ENCODE measurements at regions not wholly inside any gene's neighbourhood (a gene's known extent, or its start where the extent isn't known, plus 50 kb on each side); places are given as distances from the start of the nearest gene placed in this dataset.

GRCh38 chr3:89654031-89654430 is 546.6 kb downstream of the EPHA3 start:
- no peak overlapping the region for H2BK5ac ChIP-seq (ENCODE audit: low read length)
- no peaks in the 10 kb centered on the region for H3K36me3 ChIP-seq (replicated peaks in 1 of 2; ENCODE audit: control insufficient read depth in 2 of 2, insufficient read depth in 2 of 2, low read length in 2 of 2)

GRCh38 chr3:89656388-89656787 is 549.0 kb downstream of the EPHA3 start:
- no peaks in the 10 kb centered on the region for H3K79me1 ChIP-seq (ENCODE audit: low read depth, low read length)
- no peaks in the 10 kb centered on the region for H3K27me3 ChIP-seq (ENCODE audit: control insufficient read depth in 3 of 3, insufficient read depth in 3 of 3, low read depth in 1 of 3, low read length in 3 of 3)
- no peak overlapping the region for H3K4me2 ChIP-seq (ENCODE audit: insufficient read depth, low read length, poor library complexity, severe bottlenecking)
- no peak overlapping the region for H4K8ac ChIP-seq (ENCODE audit: low read depth, low read length)
- H3K18ac ChIP-seq (ENCODE audit: low read length), result no peak overlapping the region
- peaks cover 0 to 7% of the 10 kb centered on the region in 2 donors for H3K9me3 ChIP-seq (replicated peaks in 1 of 2; ENCODE audit: control insufficient read depth in 2 of 2, insufficient read depth in 1 of 2, low read depth in 1 of 2, low read length in 2 of 2)
- no peak overlapping the region for H2BK120ac ChIP-seq (ENCODE audit: low read depth, low read length)
- H2AFZ ChIP-seq (ENCODE audit: low read length), result no peak overlapping the region
- no peak overlapping the region for H3K4ac ChIP-seq (ENCODE audit: low read length)
- no peaks in the 10 kb centered on the region for H3K4me1 ChIP-seq (ENCODE audit: control insufficient read depth in 2 of 2, insufficient read depth in 1 of 2, low read depth in 1 of 2, low read length in 2 of 2)
- WGBS, 2 donors (ENCODE audit: extremely low coverage in 2 of 2, insufficient read length in 2 of 2, insufficient replicate concordance in 1 of 2), result no CpG with 5 or more reads among the region's 1 CpG
- H4K91ac ChIP-seq (ENCODE audit: low read depth, low read length, poor library complexity), result no peak overlapping the region
- no peak overlapping the region for H3K4me3 ChIP-seq (ENCODE audit: low read length in 2 of 2)
- no peak overlapping the region for H3K14ac ChIP-seq (ENCODE audit: low read length)
- no peak overlapping the region for H2BK5ac ChIP-seq (ENCODE audit: low read length)
- no peak for DNase-seq (ENCODE audit: low spot score)
- H3K36me3 ChIP-seq (replicated peaks in 1 of 2; ENCODE audit: control insufficient read depth in 2 of 2, insufficient read depth in 2 of 2, low read length in 2 of 2), result no peaks in the 10 kb centered on the region
- no peak overlapping the region for H3K27ac ChIP-seq (replicated peaks; ENCODE audit: low read length)
- no peak overlapping the region for H2BK12ac ChIP-seq (ENCODE audit: low read length)
- no peak overlapping the region for H2BK15ac ChIP-seq (ENCODE audit: low read length)
- no peak overlapping the region for H3K9ac ChIP-seq (ENCODE audit: low read depth, low read length, poor library complexity)
- no peak overlapping the region for H3K23ac ChIP-seq (ENCODE audit: low read depth, low read length, poor library complexity)
- no peak overlapping the region for H2AK5ac ChIP-seq (ENCODE audit: low read depth, low read length)

More at GRCh38 chr3:89654031-89654430, 546.6 kb downstream of the EPHA3 start:
- Histone ChIP-seq H4K91ac (ENCODE audit: low read depth, low read length, poor library complexity) (no peak overlapping the region), H3K4ac (ENCODE audit: low read length) (no peak overlapping the region), H2AK5ac (ENCODE audit: low read depth, low read length) (no peak overlapping the region), H3K4me2 (ENCODE audit: insufficient read depth, low read length, poor library complexity, severe bottlenecking) (no peak overlapping the region), H2AFZ (ENCODE audit: low read length) (no peak overlapping the region), H3K9me3 (replicated peaks in 1 of 2; ENCODE audit: control insufficient read depth in 2 of 2, insufficient read depth in 1 of 2, low read depth in 1 of 2, low read length in 2 of 2) (peaks cover 0 to 7% of the 10 kb centered on the region in 2 donors), H2BK120ac (ENCODE audit: low read depth, low read length) (no peak overlapping the region), H3K14ac (ENCODE audit: low read length) (no peak overlapping the region), H2BK15ac (ENCODE audit: low read length) (no peak overlapping the region), H3K4me3 (ENCODE audit: low read length in 2 of 2) (no peak overlapping the region), H3K18ac (ENCODE audit: low read length) (no peak overlapping the region), H3K79me1 (ENCODE audit: low read depth, low read length) (no peaks in the 10 kb centered on the region), H3K9ac (ENCODE audit: low read depth, low read length, poor library complexity) (no peak overlapping the region), H3K23ac (ENCODE audit: low read depth, low read length, poor library complexity) (no peak overlapping the region), H3K27ac (replicated peaks; ENCODE audit: low read length) (no peak overlapping the region), H4K8ac (ENCODE audit: low read depth, low read length) (no peak overlapping the region), H2BK12ac (ENCODE audit: low read length) (no peak overlapping the region), H3K27me3 (ENCODE audit: control insufficient read depth in 3 of 3, insufficient read depth in 3 of 3, low read depth in 1 of 3, low read length in 3 of 3) (no peaks in the 10 kb centered on the region), H3K4me1 (ENCODE audit: control insufficient read depth in 2 of 2, insufficient read depth in 1 of 2, low read depth in 1 of 2, low read length in 2 of 2) (no peaks in the 10 kb centered on the region)
- no peak for DNase-seq (ENCODE audit: low spot score)
- no CpG with 5 or more reads among the region's 1 CpG for WGBS, 2 donors (ENCODE audit: extremely low coverage in 2 of 2, insufficient read length in 2 of 2, insufficient replicate concordance in 1 of 2)

- DNase-seq (ENCODE audit: low spot score), result no peak
- no peak overlapping the region for H3K23ac ChIP-seq (ENCODE audit: low read depth, low read length, poor library complexity)
- no peak overlapping the region for H2AFZ ChIP-seq (ENCODE audit: low read length)
- H3K36me3 ChIP-seq (replicated peaks in 1 of 2; ENCODE audit: control insufficient read depth in 2 of 2, insufficient read depth in 2 of 2, low read length in 2 of 2), result no peaks in the 10 kb centered on the region
- H4K91ac ChIP-seq (ENCODE audit: low read depth, low read length, poor library complexity), result no peak overlapping the region
- H3K14ac ChIP-seq (ENCODE audit: low read length), result no peak overlapping the region
- H3K27me3 ChIP-seq (ENCODE audit: control insufficient read depth in 3 of 3, insufficient read depth in 3 of 3, low read depth in 1 of 3, low read length in 3 of 3), result no peaks in the 10 kb centered on the region
- no peaks in the 10 kb centered on the region for H3K79me1 ChIP-seq (ENCODE audit: low read depth, low read length)
- WGBS, 2 donors (ENCODE audit: extremely low coverage in 2 of 2, insufficient read length in 2 of 2, insufficient replicate concordance in 1 of 2), result no CpG with 5 or more reads among the region's 3 CpGs
- no peak overlapping the region for H3K9ac ChIP-seq (ENCODE audit: low read depth, low read length, poor library complexity)
- H3K4ac ChIP-seq (ENCODE audit: low read length), result no peak overlapping the region
- H2BK15ac ChIP-seq (ENCODE audit: low read length), result no peak overlapping the region
- H3K4me3 ChIP-seq (ENCODE audit: low read length in 2 of 2), result no peak overlapping the region
- H3K27ac ChIP-seq (replicated peaks; ENCODE audit: low read length), result no peak overlapping the region
- H2BK5ac ChIP-seq (ENCODE audit: low read length), result no peak overlapping the region
- no peak overlapping the region for H3K18ac ChIP-seq (ENCODE audit: low read length)
- H3K9me3 ChIP-seq (replicated peaks in 1 of 2; ENCODE audit: control insufficient read depth in 2 of 2, insufficient read depth in 1 of 2, low read depth in 1 of 2, low read length in 2 of 2), result no peaks in the 10 kb centered on the region
- H2BK12ac ChIP-seq (ENCODE audit: low read length), result no peak overlapping the region
- H2BK120ac ChIP-seq (ENCODE audit: low read depth, low read length), result no peak overlapping the region
- H3K4me2 ChIP-seq (ENCODE audit: insufficient read depth, low read length, poor library complexity, severe bottlenecking), result no peak overlapping the region
- no peaks in the 10 kb centered on the region for H3K4me1 ChIP-seq (ENCODE audit: control insufficient read depth in 2 of 2, insufficient read depth in 1 of 2, low read depth in 1 of 2, low read length in 2 of 2)
- no peak overlapping the region for H2AK5ac ChIP-seq (ENCODE audit: low read depth, low read length)
- no peak overlapping the region for H4K8ac ChIP-seq (ENCODE audit: low read depth, low read length)
These were observed 572.3 kb downstream of the EPHA3 start for GRCh38 chr3:89679686-89680085.

DNA sequence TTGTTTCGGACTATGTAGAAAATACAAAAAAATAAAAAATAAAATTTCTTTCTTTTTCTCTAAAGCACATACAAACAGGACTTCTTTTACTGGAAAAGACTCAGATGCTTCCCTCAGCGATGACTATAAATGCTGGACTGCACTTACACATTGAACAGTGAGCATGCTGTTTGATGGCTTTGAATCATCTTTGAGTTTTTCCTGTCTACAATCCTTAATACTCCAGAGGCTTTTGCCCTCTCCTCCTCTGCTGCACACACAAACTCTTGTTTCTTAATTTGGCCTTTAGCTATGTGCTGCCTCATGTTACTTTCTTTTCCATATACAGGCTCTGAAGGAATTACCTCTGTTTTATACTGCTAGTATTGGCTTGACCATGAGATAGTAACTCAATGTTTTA is 575.1 kb downstream of the EPHA3 start:
- Histone ChIP-seq H3K27ac (replicated peaks; ENCODE audit: low read length) (no peak overlapping the region), H3K4me2 (ENCODE audit: insufficient read depth, low read length, poor library complexity, severe bottlenecking) (no peak overlapping the region), H3K9ac (ENCODE audit: low read depth, low read length, poor library complexity) (no peak overlapping the region), H3K14ac (ENCODE audit: low read length) (no peak overlapping the region), H3K9me3 (replicated peaks in 1 of 2; ENCODE audit: control insufficient read depth in 2 of 2, insufficient read depth in 1 of 2, low read depth in 1 of 2, low read length in 2 of 2) (no peaks in the 10 kb centered on the region), H3K18ac (ENCODE audit: low read length) (no peak overlapping the region), H2BK120ac (ENCODE audit: low read depth, low read length) (no peak overlapping the region), H3K27me3 (ENCODE audit: control insufficient read depth in 3 of 3, insufficient read depth in 3 of 3, low read depth in 1 of 3, low read length in 3 of 3) (no peaks in the 10 kb centered on the region), H3K4me3 (ENCODE audit: low read length in 2 of 2) (no peak overlapping the region), H2BK15ac (ENCODE audit: low read length) (no peak overlapping the region), H4K8ac (ENCODE audit: low read depth, low read length) (no peak overlapping the region), H3K23ac (ENCODE audit: low read depth, low read length, poor library complexity) (no peak overlapping the region), H4K91ac (ENCODE audit: low read depth, low read length, poor library complexity) (no peak overlapping the region), H2AK5ac (ENCODE audit: low read depth, low read length) (no peak overlapping the region), H3K4ac (ENCODE audit: low read length) (no peak overlapping the region), H3K4me1 (ENCODE audit: control insufficient read depth in 2 of 2, insufficient read depth in 1 of 2, low read depth in 1 of 2, low read length in 2 of 2) (peaks cover 0 to 3% of the 10 kb centered on the region in 2 donors), H2BK12ac (ENCODE audit: low read length) (no peak overlapping the region), H3K79me1 (ENCODE audit: low read depth, low read length) (no peaks in the 10 kb centered on the region), H2AFZ (ENCODE audit: low read length) (no peak overlapping the region), H3K36me3 (replicated peaks in 1 of 2; ENCODE audit: control insufficient read depth in 2 of 2, insufficient read depth in 2 of 2, low read length in 2 of 2) (no peaks in the 10 kb centered on the region), H2BK5ac (ENCODE audit: low read length) (no peak overlapping the region)
- no peak for DNase-seq (ENCODE audit: low spot score)
- no CpG with 5 or more reads among the region's 2 CpGs for WGBS, 2 donors (ENCODE audit: extremely low coverage in 2 of 2, insufficient read length in 2 of 2, insufficient replicate concordance in 1 of 2)
